Mucosa of descending colon (tissue), 3 donors: ENCODE measurements at regions not wholly inside any gene's neighbourhood (a gene's known extent, or its start where the extent isn't known, plus 50 kb on each side); places are given as distances from the start of the nearest gene placed in this dataset.

Source experiments
- ATAC-seq: fragments of 200-7000 bp; cut with Tn5 transposase; one replicate; pipeline ENCODE4 v1.9.1; 2020; ENCODE audit warnings: mild to moderate bottlenecking, moderate library complexity
- DNase-seq, 3 donors: peaks; one replicate each; pipeline ENCODE4 v3.0.0-alpha.2; 2020
- H3K36me3 ChIP-seq: fragments of 200-600 bp; one replicate; pipeline ENCODE4 v1.8.0; 2021; ENCODE audit warnings: low read depth, mild to moderate bottlenecking
- H3K4me1 ChIP-seq: fragments of 200-600 bp; one replicate; pipeline ENCODE4 v1.8.0; 2021; ENCODE audit warnings: low read depth, mild to moderate bottlenecking
- H3K4me3 ChIP-seq: fragments of 200-600 bp; one replicate; pipeline ENCODE4 v1.8.0; 2021; ENCODE audit warnings: mild to moderate bottlenecking
- H3K9me3 ChIP-seq: fragments of 200-600 bp; one replicate; pipeline ENCODE4 v1.8.0; 2021; ENCODE audit warnings: mild to moderate bottlenecking
- intact Hi-C, 2 donors: fragments of 100-400 bp; cut with DNase I in 1 of 2; cut with micrococcal nuclease in 1 of 2; formaldehyde crosslinking; loops; one replicate each; pipeline versions ENCODE4 v1.11.0 to v1.11.1; 2022; cut with DNase I, micrococcal nuclease
- TF ChIP-seq, protein P1 (sequence below): fragments of 200-600 bp; IDR thresholded peaks from one replicate; pipeline ENCODE4 v1.8.0; 2022; ENCODE audit warnings: antibody characterized with exemption, mild to moderate bottlenecking
- donor health status: DM: no; HTN: no; CAD: no; lungs with moderate emphysema.
- donor health status: DM: no; HTN: no; CAD: no.
- donor health status: DM: no; HTN: yes; CAD: no.

DNA sequence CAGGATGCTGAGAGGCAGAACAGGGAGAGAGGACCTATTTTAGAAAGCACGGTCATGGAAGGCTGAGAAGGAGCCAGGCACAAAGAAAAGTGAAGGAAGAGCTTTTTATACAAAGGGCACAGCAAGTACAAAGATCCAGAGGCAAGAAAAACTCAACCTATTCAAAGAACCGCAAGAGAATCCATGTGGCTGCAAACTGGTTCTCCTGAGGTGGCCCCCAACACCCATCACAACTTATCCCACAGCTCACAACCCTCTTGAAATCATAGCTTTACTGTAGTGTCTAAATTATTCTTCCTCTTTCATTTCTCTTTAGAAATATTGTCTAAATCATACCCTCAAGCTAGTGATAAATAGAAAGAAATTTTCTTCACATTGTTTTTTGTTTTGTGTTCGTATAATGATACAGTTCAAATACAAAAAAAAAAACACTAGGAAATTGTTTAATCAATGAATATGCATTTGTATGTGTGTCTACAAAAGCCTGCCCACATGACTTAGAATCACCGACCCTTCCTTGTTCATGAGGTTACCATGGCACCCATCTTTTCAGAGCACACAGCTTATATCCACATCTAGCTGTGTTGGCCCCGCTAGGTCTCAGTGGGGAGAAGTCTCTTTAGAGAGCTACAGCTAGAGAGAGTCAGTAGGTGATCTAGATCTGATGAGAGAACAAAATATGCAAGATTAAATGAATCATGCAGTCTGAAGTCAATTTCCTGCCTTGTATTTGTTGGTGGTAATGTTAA is 126.9 kb upstream of the DCLK2 start:
- no peak for DNase-seq

DNA sequence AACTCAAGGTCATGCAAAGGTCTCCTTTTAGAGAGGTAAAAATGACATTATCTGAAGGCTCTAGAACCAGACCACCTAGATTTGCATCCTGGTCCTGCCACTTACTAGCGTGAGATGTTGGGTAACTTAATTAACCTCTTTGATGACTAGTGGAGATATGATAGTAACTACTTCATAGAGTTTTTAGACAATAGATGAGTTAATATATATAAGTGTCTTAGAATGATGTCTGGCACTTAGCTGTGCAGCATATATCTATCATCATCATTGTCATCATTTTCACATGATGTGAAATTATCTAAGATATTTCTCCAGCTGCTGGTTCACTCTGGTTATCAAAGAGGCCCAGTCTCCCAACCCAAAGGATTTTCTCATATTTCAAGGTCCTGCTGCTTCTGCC is 126.1 kb upstream of the DCLK2 start:
- intact Hi-C loops, result no loop called here
- DNase-seq, result no peak

More for the DNA sequence above, 126.9 kb upstream of the DCLK2 start:
- intact Hi-C loops, result no loop called here
- Histone ChIP-seq H3K9me3 (no peaks in the 10 kb centered on the region), H3K4me3 (no peak overlapping the region), H3K4me1 (no peaks in the 10 kb centered on the region), H3K36me3 (no peaks in the 10 kb centered on the region)
- no peak for ATAC-seq
- TF ChIP-seq, protein P1, sequence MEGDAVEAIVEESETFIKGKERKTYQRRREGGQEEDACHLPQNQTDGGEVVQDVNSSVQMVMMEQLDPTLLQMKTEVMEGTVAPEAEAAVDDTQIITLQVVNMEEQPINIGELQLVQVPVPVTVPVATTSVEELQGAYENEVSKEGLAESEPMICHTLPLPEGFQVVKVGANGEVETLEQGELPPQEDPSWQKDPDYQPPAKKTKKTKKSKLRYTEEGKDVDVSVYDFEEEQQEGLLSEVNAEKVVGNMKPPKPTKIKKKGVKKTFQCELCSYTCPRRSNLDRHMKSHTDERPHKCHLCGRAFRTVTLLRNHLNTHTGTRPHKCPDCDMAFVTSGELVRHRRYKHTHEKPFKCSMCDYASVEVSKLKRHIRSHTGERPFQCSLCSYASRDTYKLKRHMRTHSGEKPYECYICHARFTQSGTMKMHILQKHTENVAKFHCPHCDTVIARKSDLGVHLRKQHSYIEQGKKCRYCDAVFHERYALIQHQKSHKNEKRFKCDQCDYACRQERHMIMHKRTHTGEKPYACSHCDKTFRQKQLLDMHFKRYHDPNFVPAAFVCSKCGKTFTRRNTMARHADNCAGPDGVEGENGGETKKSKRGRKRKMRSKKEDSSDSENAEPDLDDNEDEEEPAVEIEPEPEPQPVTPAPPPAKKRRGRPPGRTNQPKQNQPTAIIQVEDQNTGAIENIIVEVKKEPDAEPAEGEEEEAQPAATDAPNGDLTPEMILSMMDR, result no peak

DNA sequence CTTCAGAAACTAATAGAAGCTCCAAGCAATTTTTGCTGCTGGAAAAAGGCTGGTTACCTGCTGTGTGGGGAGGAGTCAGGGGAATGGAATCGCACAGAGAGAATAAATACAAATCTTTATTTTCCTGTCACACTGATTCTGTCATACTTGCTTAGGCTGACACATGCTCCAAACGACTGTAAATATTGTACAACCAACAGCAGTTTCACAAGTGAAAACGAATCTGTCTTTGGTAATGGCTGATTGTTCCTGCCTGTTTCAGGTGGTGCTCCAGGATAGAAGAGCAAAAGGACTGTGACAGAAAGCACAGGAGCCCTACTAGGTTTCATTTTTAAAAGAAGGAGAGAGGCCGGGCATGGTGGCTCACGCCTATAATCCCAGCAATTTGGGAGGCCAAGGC is 125.5 kb upstream of the DCLK2 start:
- intact Hi-C loops, result no loop called here
- Histone ChIP-seq H3K4me1 (no peaks in the 10 kb centered on the region), H3K9me3 (no peaks in the 10 kb centered on the region), H3K36me3 (no peaks in the 10 kb centered on the region), H3K4me3 (no peak overlapping the region)
- DNase-seq (no peak), ATAC-seq (no peak)
- TF ChIP-seq, protein P1, result no peak

More for the DNA sequence above, 126.1 kb upstream of the DCLK2 start:
- no peak for ATAC-seq
- no peak overlapping the region for H3K4me3 ChIP-seq
- no peaks in the 10 kb centered on the region for H3K4me1 ChIP-seq
- TF ChIP-seq, protein P1, result no peak
- H3K9me3 ChIP-seq, result no peaks in the 10 kb centered on the region
- H3K36me3 ChIP-seq, result no peaks in the 10 kb centered on the region

DNA sequence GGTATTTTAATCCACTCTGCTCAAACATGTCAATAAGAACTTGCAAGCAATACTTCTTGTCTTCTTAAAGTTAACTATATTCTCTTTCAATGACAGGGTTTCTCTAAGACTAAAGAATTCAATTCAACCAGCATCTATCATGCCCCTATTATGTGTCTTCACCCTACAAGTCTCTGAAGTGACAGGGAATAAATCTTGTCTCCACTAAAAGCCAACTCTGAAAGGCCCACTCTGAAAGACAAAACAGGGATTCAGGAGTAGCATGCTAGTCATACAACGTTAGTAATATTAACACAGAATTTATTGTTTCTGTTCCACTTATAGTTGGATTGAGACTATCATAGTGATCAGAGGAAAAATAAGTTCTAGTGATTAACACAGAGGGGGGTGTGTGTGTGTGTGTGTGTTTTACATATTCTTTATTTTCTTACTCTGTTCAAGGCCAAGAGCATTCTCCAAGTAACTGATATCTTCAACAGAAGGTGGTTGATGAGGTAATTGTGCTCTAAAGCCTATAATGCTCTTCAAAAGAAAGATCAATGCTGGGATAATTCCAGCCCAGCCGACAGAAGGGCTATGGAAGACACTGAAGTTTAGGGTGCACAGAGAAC is 122.4 kb upstream of the DCLK2 start:
- intact Hi-C loops, result no loop called here
- H3K4me3 ChIP-seq, result no peak overlapping the region
- no peak for ATAC-seq

DNA sequence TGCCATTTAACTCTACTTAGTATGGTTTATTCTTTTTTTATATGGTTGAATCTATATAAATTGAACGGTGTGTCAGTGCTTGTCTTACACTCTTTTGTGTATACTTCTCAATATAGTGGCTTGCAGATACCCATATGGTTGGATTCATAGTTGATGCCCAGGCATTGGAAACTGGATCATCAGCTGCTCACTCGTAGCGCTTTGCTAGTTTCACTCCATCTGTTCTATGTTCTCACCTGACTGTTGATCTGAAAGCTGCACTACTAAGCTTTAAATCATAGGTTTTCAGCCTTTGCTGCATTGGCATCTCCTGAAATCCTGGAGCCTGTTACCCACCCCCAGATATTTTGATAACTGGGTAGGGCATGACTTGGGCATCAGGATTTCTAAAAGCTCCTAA is 121.6 kb upstream of the DCLK2 start:
- intact Hi-C loops, result no loop called here
- no peaks in the 10 kb centered on the region for H3K9me3 ChIP-seq
- no peaks in the 10 kb centered on the region for H3K36me3 ChIP-seq
- no peak for ATAC-seq
- H3K4me3 ChIP-seq, result no peak overlapping the region
- TF ChIP-seq, protein P1, result no peak
- no peaks in the 10 kb centered on the region for H3K4me1 ChIP-seq
- no peak for DNase-seq

More for the DNA sequence above, 122.4 kb upstream of the DCLK2 start:
- Histone ChIP-seq H3K4me1 (no peaks in the 10 kb centered on the region), H3K9me3 (no peaks in the 10 kb centered on the region), H3K36me3 (no peaks in the 10 kb centered on the region)
- no peak for DNase-seq
- TF ChIP-seq, protein P1, result no peak
